CD4-positive, alpha-beta T cell (primary cell): ENCODE measurements at regions not wholly inside any gene's neighbourhood (a gene's known extent, or its start where the extent isn't known, plus 50 kb on each side); places are given as distances from the start of the nearest gene placed in this dataset.

ENCODE experiments used
- ATAC-seq: fragments of 200-7000 bp; cut with Tn5 transposase; one replicate; pipeline ENCODE4 v1.10.0; 2022; ENCODE audit warnings: mild to moderate bottlenecking; ENCODE audit not compliant: poor library complexity
- CTCF ChIA-PET: fragments of 350-600 bp; sonication (Branson Sonifier 250); formaldehyde crosslinking; loops from one replicate; lab custom pipeline; 2021; ENCODE audit warnings: antibody characterized with exemption, inconsistent platforms; lab: Charles Lee
- POLR2A ChIA-PET: fragments of 350-600 bp; sonication (Branson Sonifier 250); formaldehyde crosslinking; loops from one replicate; lab custom pipeline; 2021; ENCODE audit warnings: antibody characterized with exemption, inconsistent platforms; lab: Charles Lee
- DNase-seq, 14 experiments: peaks; one replicate each; pipeline ENCODE4 v3.0.0-alpha.2; 2013 to 2020; ENCODE audit warnings: mixed read lengths in 2 of 14
- H3K27ac ChIP-seq, 2 donors: one replicate each; pipeline versions ENCODE4 v1.5.1 to v1.7.0; 2013; ENCODE audit warnings: low read length in 2 of 2, low read depth in 1 of 2, mild to moderate bottlenecking in 1 of 2
- H3K27me3 ChIP-seq, 2 experiments: 1 replicate in 1 of 2; 2 replicates in 1 of 2; pipeline versions ENCODE4 v1.6.1 to v1.7.0; 2013; ENCODE audit warnings: low read length in 2 of 2, control low read depth in 1 of 2, mild to moderate bottlenecking in 1 of 2, moderate library complexity in 1 of 2; ENCODE audit not compliant: insufficient read depth in 2 of 2, control insufficient read depth in 1 of 2
- H3K36me3 ChIP-seq: one replicate; pipeline ENCODE4 v1.6.1; 2013; ENCODE audit warnings: low read length, control low read depth; ENCODE audit not compliant: insufficient read depth
- H3K4me1 ChIP-seq: one replicate; pipeline ENCODE4 v1.6.1; 2013; ENCODE audit warnings: low read length, control low read depth; ENCODE audit not compliant: insufficient read depth
- H3K4me3 ChIP-seq: one replicate; pipeline ENCODE4 v1.5.1; 2013; ENCODE audit warnings: mild to moderate bottlenecking, low read length, moderate library complexity
- H3K9me3 ChIP-seq, 2 experiments: 1 replicate in 1 of 2; 2 replicates in 1 of 2; pipeline versions ENCODE4 v1.6.1 to v1.7.0; 2013; ENCODE audit warnings: low read length in 2 of 2, mild to moderate bottlenecking in 2 of 2, control low read depth in 1 of 2, moderate library complexity in 1 of 2; ENCODE audit not compliant: control insufficient read depth in 1 of 2, insufficient read depth in 1 of 2
- H3K27ac Mint-ChIP-seq: one replicate; pipeline ENCODE4 v1.8.0; 2020; ENCODE audit warnings: mixed read lengths
- H3K27me3 Mint-ChIP-seq: one replicate; pipeline ENCODE4 v1.8.0; 2021; ENCODE audit warnings: mixed read lengths
- H3K36me3 Mint-ChIP-seq: one replicate; pipeline ENCODE4 v1.8.0; 2021; ENCODE audit warnings: low read depth, mixed read lengths
- H3K4me1 Mint-ChIP-seq: one replicate; pipeline ENCODE4 v1.8.0; 2021; ENCODE audit warnings: low read depth, mixed read lengths
- H3K4me3 Mint-ChIP-seq: one replicate; pipeline ENCODE4 v1.8.0; 2020; ENCODE audit warnings: mild to moderate bottlenecking, mixed read lengths
- H3K9me3 Mint-ChIP-seq: one replicate; pipeline ENCODE4 v1.8.0; 2020; ENCODE audit warnings: mixed read lengths
- CTCF ChIP-seq: fragments of 200-600 bp; IDR thresholded peaks from one replicate; pipeline ENCODE4 v1.8.0; 2022; ENCODE audit warnings: antibody characterized with exemption, mild to moderate bottlenecking
- intact Hi-C, 2 experiments: fragments of 100-400 bp; cut with DNase I in 1 of 2; cut with micrococcal nuclease in 1 of 2; formaldehyde crosslinking; loops; one replicate each; pipeline versions ENCODE4 v1.15.1 to v1.9.0; 2023 to 2025; cut with DNase I, micrococcal nuclease

GRCh38 chr11:39910087-39910486, 1549.4 kb downstream of the LRRC4C start:
- H3K27me3 ChIP-seq = no peaks in the 10 kb centered on the region
- Mint-ChIP-seq H3K36me3 (no peaks in the 10 kb centered on the region), H3K9me3 (peaks cover 14% of the 10 kb centered on the region), H3K4me3 (no peak overlapping the region), H3K4me1 (no peaks in the 10 kb centered on the region), H3K27me3 (no peaks in the 10 kb centered on the region), H3K27ac (no peak overlapping the region)
- no peak overlapping the region for H3K4me3 ChIP-seq
- no peaks in the 10 kb centered on the region for H3K4me1 ChIP-seq
- no peak for TF ChIP-seq CTCF
- intact Hi-C loops = no loop called here
- ATAC-seq (no peak), DNase-seq (no peak)
- no peaks in the 10 kb centered on the region for H3K36me3 ChIP-seq
- peaks cover 3 to 11% of the 10 kb centered on the region in 2 experiments for H3K9me3 ChIP-seq
- ChIA-PET POLR2A (no interaction called here), CTCF (no interaction called here)
- H3K27ac ChIP-seq = no peak overlapping the region

- no peak overlapping the region for H3K4me3 Mint-ChIP-seq
- POLR2A ChIA-PET = no interaction called here
- H3K9me3 Mint-ChIP-seq = peaks cover 10% of the 10 kb centered on the region
Measured at GRCh38 chr11:39860931-39861330, 1598.5 kb downstream of the LRRC4C start.

GRCh38 chr11:39817241-39817640, 1642.2 kb downstream of the LRRC4C start:
- Mint-ChIP-seq H3K27ac (no peak overlapping the region), H3K4me3 (no peak overlapping the region), H3K27me3 (no peaks in the 10 kb centered on the region), H3K9me3 (peaks cover 26% of the 10 kb centered on the region), H3K4me1 (no peaks in the 10 kb centered on the region), H3K36me3 (no peaks in the 10 kb centered on the region)
- intact Hi-C loops = no loop called here
- ATAC-seq (no peak), DNase-seq (no peak)
- H3K27me3 ChIP-seq = no peaks in the 10 kb centered on the region
- ChIA-PET POLR2A (no interaction called here), CTCF (no interaction called here)
- peaks cover 5 to 9% of the 10 kb centered on the region in 2 experiments for H3K9me3 ChIP-seq
- no peaks in the 10 kb centered on the region for H3K36me3 ChIP-seq
- TF ChIP-seq CTCF = no peak
- H3K4me1 ChIP-seq = no peaks in the 10 kb centered on the region
- H3K4me3 ChIP-seq = no peak overlapping the region
- H3K27ac ChIP-seq = no peak overlapping the region

More at GRCh38 chr11:39860931-39861330, 1598.5 kb downstream of the LRRC4C start:
- no peak for DNase-seq
- Mint-ChIP-seq H3K36me3 (no peaks in the 10 kb centered on the region), H3K27ac (no peak overlapping the region), H3K27me3 (no peaks in the 10 kb centered on the region), H3K4me1 (no peaks in the 10 kb centered on the region)
- Histone ChIP-seq H3K36me3 (no peaks in the 10 kb centered on the region), H3K27ac (no peak overlapping the region), H3K27me3 (no peaks in the 10 kb centered on the region), H3K4me3 (no peak overlapping the region), H3K9me3 (peaks cover 0 to 5% of the 10 kb centered on the region in 2 experiments), H3K4me1 (no peaks in the 10 kb centered on the region)
- TF ChIP-seq CTCF = no peak
- intact Hi-C loops = no loop called here
- CTCF ChIA-PET = no interaction called here
- ATAC-seq = no peak
